SK-N-MC (cell line): ENCODE measurements at regions not wholly inside any gene's neighbourhood (a gene's known extent, or its start where the extent isn't known, plus 50 kb on each side); places are given as distances from the start of the nearest gene placed in this dataset.

Experiments
- DNase-seq: peaks from one replicate; pipeline ENCODE4 v3.0.0-alpha.2; 2011; ENCODE audit warnings: low read depth, low spot score
- H3K27ac ChIP-seq: fragments of 200-600 bp; sonication (generic); 2 replicates; pipeline ENCODE4 v1.5.1; 2016; ENCODE audit warnings: mixed run types
- H3K36me3 ChIP-seq: fragments of 200-600 bp; sonication (generic); 2 replicates; pipeline ENCODE4 v1.6.1; 2017; ENCODE audit warnings: antibody characterized with exemption, low read length, mixed read lengths; ENCODE audit not compliant: insufficient read depth
- H3K4me3 ChIP-seq: fragments of 200-600 bp; sonication (generic); 2 replicates; pipeline ENCODE4 v1.5.1; 2016
- H3K9ac ChIP-seq: fragments of 200-600 bp; sonication (generic); 2 replicates; pipeline ENCODE4 v1.8.0; 2017; ENCODE audit warnings: mixed run types, mixed read lengths; ENCODE audit not compliant: insufficient read length
- H3K9me3 ChIP-seq: fragments of 200-600 bp; sonication (generic); 2 replicates; pipeline ENCODE4 v1.6.1; 2017; ENCODE audit warnings: low read depth, mild to moderate bottlenecking, antibody characterized with exemption, low read length, moderate library complexity, mixed read lengths
- EZH2 ChIP-seq: fragments of 200-600 bp; sonication (generic); IDR thresholded peaks from one replicate; pipeline ENCODE4 v1.6.1; 2017; ENCODE audit warnings: antibody characterized with exemption
- FOXP2 ChIP-seq: optimal IDR thresholded peaks from 2 replicates; pipeline ENCODE3; 2011; ENCODE audit warnings: mild to moderate bottlenecking, moderate library complexity; ENCODE audit not compliant: insufficient read depth; ENCODE audit errors: extremely low read length, control extremely low read depth
- POLR2AphosphoS5 ChIP-seq: IDR thresholded peaks from 2 replicates; pipeline ENCODE4 v1.6.1; 2012; ENCODE audit warnings: mild to moderate bottlenecking, low read depth, low read length, borderline replicate concordance

DNA sequence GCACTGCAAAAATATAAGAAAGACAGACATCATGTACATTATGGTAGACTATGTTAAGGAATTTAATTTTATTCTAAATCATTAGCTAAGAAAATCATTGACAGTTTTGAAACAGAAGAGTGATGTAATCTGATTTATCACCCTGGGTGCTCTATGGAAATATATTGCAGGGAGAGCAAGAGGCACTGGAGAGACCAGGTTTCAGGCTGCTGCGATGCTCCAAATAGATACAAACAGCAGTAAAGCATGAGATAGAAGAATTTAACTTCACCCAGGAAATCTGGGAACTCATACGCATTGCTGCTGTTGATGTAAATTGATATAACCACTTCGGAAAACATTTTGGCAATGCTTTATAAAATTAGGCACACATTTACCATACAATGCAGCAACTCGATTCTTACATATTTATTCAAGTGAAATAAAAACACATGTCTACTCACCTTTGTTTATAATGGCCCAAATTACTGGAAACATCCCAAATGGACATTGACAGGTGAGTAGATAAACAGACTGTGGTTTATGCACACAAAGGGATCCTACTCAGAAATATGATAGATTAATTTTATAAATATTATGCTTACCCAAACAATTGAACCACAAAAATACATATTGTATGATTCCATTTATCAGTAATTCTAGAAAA is 535.1 kb upstream of the CHORDC1 start:
- no peak for TF ChIP-seq FOXP2
- Histone ChIP-seq H3K9me3 (no peaks in the 10 kb centered on the region), H3K27ac (no peak overlapping the region), H3K4me3 (no peak overlapping the region), H3K36me3 (no peaks in the 10 kb centered on the region), H3K9ac (no peak overlapping the region)
- DNase-seq: no peak

DNA sequence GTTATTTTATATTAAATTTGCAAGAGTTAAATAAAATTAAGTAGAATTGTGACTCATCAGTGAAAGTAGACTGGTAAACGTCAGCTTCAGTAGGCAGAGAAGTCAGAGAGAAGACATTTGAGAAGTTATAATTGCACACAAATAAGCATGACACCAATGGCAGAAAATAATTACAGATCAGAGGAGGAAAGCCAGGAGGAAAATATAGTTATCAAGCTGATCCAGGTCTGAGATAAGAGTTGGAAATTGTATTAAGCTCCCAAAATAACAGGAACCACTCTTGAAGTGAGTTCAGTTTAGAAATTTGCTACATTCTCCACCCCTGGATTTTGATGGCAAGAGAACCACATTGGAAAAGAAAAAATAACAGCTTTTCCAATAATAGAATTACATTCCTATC is 533.8 kb upstream of the CHORDC1 start:
- Histone ChIP-seq H3K36me3 (no peaks in the 10 kb centered on the region), H3K4me3 (no peak overlapping the region), H3K27ac (no peak overlapping the region), H3K9me3 (no peaks in the 10 kb centered on the region), H3K9ac (no peak overlapping the region)
- TF ChIP-seq EZH2 (no peak), FOXP2 (no peak), POLR2AphosphoS5 (no peak)
- no peak for DNase-seq

DNA sequence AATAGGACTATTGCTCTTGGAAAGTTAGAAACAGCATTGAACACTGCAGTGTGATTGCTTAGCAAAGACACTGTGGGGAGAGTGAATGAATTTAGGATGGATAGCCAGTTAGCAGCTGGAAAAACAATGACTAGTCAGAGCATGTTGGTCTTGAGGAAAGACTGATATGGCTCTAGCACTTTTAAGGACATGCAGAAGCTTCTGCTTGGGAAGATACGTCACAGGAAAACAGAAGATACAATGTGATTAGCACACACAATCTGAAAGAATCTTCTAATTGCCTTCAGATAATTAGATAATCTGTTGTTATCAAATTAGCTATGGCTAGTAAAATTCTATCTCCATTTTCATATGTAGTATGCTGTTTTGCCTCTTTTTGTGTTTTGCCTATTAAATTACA is 530.7 kb upstream of the CHORDC1 start:
- Histone ChIP-seq H3K4me3 (no peak overlapping the region), H3K9me3 (no peaks in the 10 kb centered on the region), H3K9ac (no peak overlapping the region), H3K36me3 (no peaks in the 10 kb centered on the region), H3K27ac (no peak overlapping the region)
- DNase-seq: no peak
- no peak for TF ChIP-seq FOXP2
- TF ChIP-seq POLR2AphosphoS5: no peak
- no peak for TF ChIP-seq EZH2

DNA sequence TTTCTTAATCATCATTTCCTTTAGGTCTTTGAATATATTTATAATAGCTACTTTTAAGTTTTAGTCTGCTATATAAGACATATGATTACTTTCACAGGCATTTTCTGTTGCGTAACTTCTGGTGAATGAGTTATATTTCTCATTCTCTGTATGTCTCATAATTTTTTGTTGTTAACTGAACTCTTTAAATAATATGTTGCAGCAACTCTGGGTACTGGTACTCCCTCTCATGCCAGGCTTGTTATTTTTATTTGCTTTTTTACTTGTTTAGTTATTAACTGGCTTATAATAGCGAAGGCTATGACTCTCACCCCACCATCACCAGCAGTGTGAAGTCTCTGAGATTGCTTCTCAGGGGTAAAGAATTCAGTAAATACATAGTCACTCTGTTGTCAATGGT is 524.2 kb upstream of the CHORDC1 start:
- Histone ChIP-seq H3K9ac (no peak overlapping the region), H3K9me3 (0 out of 2 replicates have a peak, but pooled peaks cover 3% of the 10 kb centered on the region), H3K4me3 (no peak overlapping the region), H3K36me3 (no peaks in the 10 kb centered on the region), H3K27ac (no peak overlapping the region)
- no peak for TF ChIP-seq FOXP2
- no peak for TF ChIP-seq EZH2
- no peak for TF ChIP-seq POLR2AphosphoS5
- DNase-seq: peak; percentile 40

DNA sequence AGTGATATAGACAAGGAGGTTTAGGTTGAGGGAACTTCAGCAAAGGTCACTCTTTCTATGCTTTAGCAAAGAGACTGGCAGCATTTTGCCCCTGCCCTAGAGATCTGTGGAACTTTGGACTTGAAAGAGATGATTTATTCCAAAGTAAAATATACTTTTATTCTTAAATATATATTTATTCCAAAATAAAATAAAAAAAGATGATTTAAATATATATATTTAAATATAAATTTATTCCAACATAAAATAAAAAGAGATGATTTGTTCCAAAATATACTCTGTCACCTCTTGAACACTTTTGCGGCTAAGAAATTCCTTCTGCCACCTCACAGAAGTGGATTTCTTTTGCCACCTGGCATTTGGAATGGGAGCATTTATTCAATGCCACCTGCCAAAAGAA is 521.3 kb upstream of the CHORDC1 start:
- TF ChIP-seq FOXP2 (no peak), EZH2 (no peak), POLR2AphosphoS5 (no peak)
- no peak overlapping the region for H3K27ac ChIP-seq
- H3K4me3 ChIP-seq: no peak overlapping the region
- no peak for DNase-seq
- 0 out of 2 replicates have a peak, but pooled peaks cover 3% of the 10 kb centered on the region for H3K9me3 ChIP-seq
- H3K36me3 ChIP-seq: no peaks in the 10 kb centered on the region
- H3K9ac ChIP-seq: no peak overlapping the region

DNA sequence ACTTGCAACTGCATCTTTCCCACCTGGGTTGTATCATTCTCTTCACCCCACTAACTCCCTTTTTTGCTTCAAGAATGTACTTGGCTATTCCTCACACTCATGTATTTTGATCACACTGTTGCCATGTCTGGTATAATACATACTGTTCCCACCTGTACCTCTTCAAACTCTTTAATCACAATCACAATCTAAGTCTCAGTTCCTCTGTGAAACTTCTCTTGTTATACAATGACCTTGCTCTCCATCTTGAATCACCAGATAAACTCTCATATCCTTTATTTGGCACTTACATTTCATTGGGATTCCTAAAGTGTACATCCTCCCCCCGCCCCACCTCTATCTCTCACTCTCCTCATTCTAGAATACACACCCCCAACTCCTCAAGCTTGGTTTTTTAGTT is 516.0 kb upstream of the CHORDC1 start:
- H3K9me3 ChIP-seq: no peaks in the 10 kb centered on the region
- TF ChIP-seq EZH2 (no peak), POLR2AphosphoS5 (no peak), FOXP2 (no peak)
- H3K36me3 ChIP-seq: no peaks in the 10 kb centered on the region
- no peak for DNase-seq
- no peak overlapping the region for H3K9ac ChIP-seq
- no peak overlapping the region for H3K4me3 ChIP-seq
- H3K27ac ChIP-seq: no peak overlapping the region

DNA sequence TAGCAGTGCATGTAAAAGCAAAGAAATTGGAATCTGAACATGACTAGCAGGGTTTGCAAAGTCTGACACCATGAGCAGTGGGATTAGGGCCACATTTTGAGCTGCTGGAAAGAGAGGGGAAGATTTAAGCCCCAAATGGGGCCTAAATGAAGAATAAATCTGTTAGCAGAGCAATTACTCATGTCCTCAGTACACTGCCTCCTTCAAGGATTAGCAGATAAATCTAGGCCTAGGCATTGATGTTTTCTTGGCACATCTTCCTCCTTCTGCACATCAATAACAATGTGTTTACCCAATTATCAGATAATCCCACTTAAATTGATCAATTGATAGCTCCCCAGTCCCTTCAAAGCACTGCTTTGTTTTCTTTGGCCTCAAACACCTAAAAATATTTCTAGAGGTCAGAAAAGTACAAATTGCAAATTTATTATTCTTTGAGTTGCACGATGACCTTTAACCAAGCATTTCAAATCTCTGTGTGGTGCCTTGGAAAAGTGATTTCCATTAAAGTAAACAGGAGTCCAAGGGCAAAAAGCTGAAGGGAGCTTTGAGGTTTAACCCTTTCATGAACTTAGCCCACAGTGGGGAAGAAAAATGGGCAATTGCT is 514.7 kb upstream of the CHORDC1 start:
- H3K9ac ChIP-seq: no peak overlapping the region
- no peak overlapping the region for H3K4me3 ChIP-seq
- H3K36me3 ChIP-seq: no peaks in the 10 kb centered on the region
- no peaks in the 10 kb centered on the region for H3K9me3 ChIP-seq
- DNase-seq: no peak
- TF ChIP-seq EZH2: no peak
- TF ChIP-seq FOXP2: no peak
- no peak for TF ChIP-seq POLR2AphosphoS5
- H3K27ac ChIP-seq: no peak overlapping the region

DNA sequence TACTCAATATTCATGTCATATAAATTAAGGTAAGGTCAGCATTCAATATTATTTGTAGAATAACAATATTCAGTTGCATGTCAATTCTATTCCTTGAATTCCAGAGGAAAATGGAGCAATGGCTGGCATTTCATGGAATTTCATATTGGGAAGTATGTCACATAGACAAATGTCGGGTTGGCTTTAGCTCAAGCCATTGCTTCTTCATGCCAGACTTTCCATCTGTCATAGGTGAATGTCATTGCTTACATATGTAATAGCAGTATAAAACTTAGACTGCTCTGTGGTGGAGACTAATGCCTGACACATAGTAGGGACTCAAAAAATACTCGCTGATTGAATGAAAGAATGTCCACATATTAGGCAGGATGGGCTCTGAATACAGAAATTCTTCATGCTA is 509.6 kb upstream of the CHORDC1 start:
- H3K9me3 ChIP-seq: no peaks in the 10 kb centered on the region

DNA sequence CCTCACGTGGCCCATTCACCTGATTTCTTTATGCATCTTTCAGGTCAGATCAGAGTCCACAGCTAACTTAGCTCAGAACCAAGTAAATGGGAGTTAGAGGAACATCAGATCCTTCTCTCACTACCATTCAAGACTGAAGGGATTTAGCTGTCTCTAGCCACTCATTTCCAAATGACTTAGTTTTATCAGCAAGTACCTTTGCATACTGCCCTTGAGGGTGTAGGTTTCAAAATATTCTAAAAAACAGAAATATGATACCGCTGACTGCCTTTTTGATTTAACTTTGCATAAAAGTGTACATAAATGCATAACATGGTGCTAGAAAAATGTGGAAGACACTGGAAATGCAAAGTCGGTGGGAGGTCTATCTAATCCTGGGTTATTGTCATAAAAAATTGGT is 500.6 kb upstream of the CHORDC1 start:
- Histone ChIP-seq H3K9ac (no peak overlapping the region), H3K36me3 (no peaks in the 10 kb centered on the region), H3K4me3 (no peak overlapping the region), H3K27ac (no peak overlapping the region), H3K9me3 (no peaks in the 10 kb centered on the region)
- TF ChIP-seq EZH2: no peak
- no peak for DNase-seq

More for the DNA sequence above, 509.6 kb upstream of the CHORDC1 start:
- Histone ChIP-seq H3K36me3 (no peaks in the 10 kb centered on the region), H3K4me3 (no peak overlapping the region), H3K9ac (no peak overlapping the region), H3K27ac (no peak overlapping the region)
- DNase-seq: no peak
- TF ChIP-seq POLR2AphosphoS5 (no peak), FOXP2 (no peak), EZH2 (no peak)
